Endothelial cell of umbilical vein (primary cell): ENCODE measurements at regions not wholly inside any gene's neighbourhood (a gene's known extent, or its start where the extent isn't known, plus 50 kb on each side); places are given as distances from the start of the nearest gene placed in this dataset.

Experiments used
- BruUV-seq: library from RNA; stranded (reverse); fragments of 400-500 nt; replicated peaks from 2 replicates; lab custom pipeline; 2021; lab: Mats Ljungman, UMichigan
- CTCF ChIA-PET: fragments of 300-600, 350-600 bp; sonication (Branson Sonifier 250); formaldehyde crosslinking; loops from one replicate; lab custom pipeline; 2021; ENCODE audit warnings: antibody characterized with exemption, inconsistent platforms; lab: Charles Lee
- POLR2A ChIA-PET: fragments of 300-600, 350-600 bp; sonication (Branson Sonifier 250); formaldehyde crosslinking; loops from one replicate; lab custom pipeline; 2021; ENCODE audit warnings: antibody characterized with exemption, inconsistent platforms; lab: Charles Lee
- DNase-seq: peaks from one replicate; pipeline ENCODE4 v3.0.0-alpha.2; 2011; ENCODE audit warnings: low read depth, low spot score
- FAIRE-seq: peaks from 2 replicates; lab custom pipeline; 2011; peaks lifted over from hg19 to GRCh38; lab: Jason Lieb, UNC
- H2AFZ ChIP-seq: 2 replicates; pipeline ENCODE4 v1.6.0; 2012; ENCODE audit warnings: low read depth, low read length, control low read depth, inconsistent platforms
- H3K27ac ChIP-seq: 2 replicates; pipeline ENCODE4 v1.5.1; 2011; ENCODE audit warnings: low read depth, mild to moderate bottlenecking, control low read depth, low read length, moderate library complexity; ENCODE audit not compliant: insufficient read depth
- H3K27me3 ChIP-seq, 2 experiments: 2 replicates each; pipeline versions ENCODE4 v1.6.0 to v1.6.1; 2011; ENCODE audit warnings: low read length in 2 of 2, mixed read lengths in 1 of 2; ENCODE audit not compliant: control insufficient read depth in 2 of 2, insufficient read depth in 2 of 2
- H3K36me3 ChIP-seq, 2 experiments: 2 replicates in 1 of 2; 3 replicates in 1 of 2; pipeline ENCODE4 v1.5.1; 2011; ENCODE audit warnings: low read length in 2 of 2, mild to moderate bottlenecking in 1 of 2, moderate library complexity in 1 of 2; ENCODE audit not compliant: control insufficient read depth in 2 of 2, insufficient read depth in 2 of 2; ENCODE audit errors: extremely low read depth in 1 of 2
- H3K4me1 ChIP-seq: 3 replicates; pipeline ENCODE4 v1.5.1; 2011; ENCODE audit warnings: mild to moderate bottlenecking, low read length; ENCODE audit not compliant: control insufficient read depth, insufficient read depth; ENCODE audit errors: extremely low read depth
- H3K4me2 ChIP-seq: 2 replicates; pipeline ENCODE4 v1.6.1; 2011; ENCODE audit warnings: low read length, control low read depth, mixed read lengths; ENCODE audit not compliant: insufficient read depth
- H3K4me3 ChIP-seq, 3 experiments: fragments of 200-600 bp in 1 of 3; sonication (generic), shearing (Covaris generic) in 1 of 3; replicated peaks in 1 of 3; 2 replicates each; pipeline ENCODE4 v1.5.1; 2011 to 2016; ENCODE audit warnings: control low read depth in 3 of 3, low read length in 3 of 3, mild to moderate bottlenecking in 2 of 3, inconsistent platforms in 1 of 3, low read depth in 1 of 3, moderate library complexity in 1 of 3; ENCODE audit not compliant: insufficient read depth in 1 of 3
- H3K79me2 ChIP-seq: 2 replicates; pipeline ENCODE4 v1.6.0; 2012; ENCODE audit warnings: low read length, inconsistent platforms; ENCODE audit not compliant: control insufficient read depth, insufficient read depth
- H3K9ac ChIP-seq: replicated peaks from 2 replicates; pipeline ENCODE3; 2011; ENCODE audit warnings: low read length, control low read depth; ENCODE audit not compliant: insufficient read depth; ENCODE audit errors: extremely low read depth
- H3K9me1 ChIP-seq: replicated peaks from 3 replicates; pipeline ENCODE4 v1.6.0; 2011; ENCODE audit warnings: mild to moderate bottlenecking, low read length; ENCODE audit not compliant: control insufficient read depth, insufficient read depth; ENCODE audit errors: extremely low read depth
- H3K9me3 ChIP-seq: replicated peaks from 2 replicates; pipeline ENCODE4 v1.5.1; 2012; ENCODE audit warnings: low read length, inconsistent platforms; ENCODE audit not compliant: control insufficient read depth, insufficient read depth
- H4K20me1 ChIP-seq: replicated peaks from 2 replicates; pipeline ENCODE3; 2011; ENCODE audit warnings: mild to moderate bottlenecking, low read length; ENCODE audit not compliant: control insufficient read depth, insufficient read depth; ENCODE audit errors: extremely low read depth
- FOS ChIP-seq: IDR thresholded peaks from 2 replicates; pipeline ENCODE4 v1.6.1; 2011; ENCODE audit warnings: mild to moderate bottlenecking, low read length, moderate library complexity, borderline replicate concordance; ENCODE audit not compliant: insufficient read depth
- GATA2 ChIP-seq: IDR thresholded peaks from 2 replicates; pipeline ENCODE4 v1.7.0; 2011; ENCODE audit warnings: low read depth, mild to moderate bottlenecking, moderate library complexity, mixed read lengths, low read length; ENCODE audit not compliant: insufficient read length, insufficient read depth
- JUN ChIP-seq: IDR thresholded peaks from 2 replicates; pipeline ENCODE4 v1.6.1; 2011; ENCODE audit warnings: borderline replicate concordance, low read depth; ENCODE audit not compliant: insufficient read length, insufficient read depth
- POLR2AphosphoS5 ChIP-seq: IDR thresholded peaks from 2 replicates; pipeline ENCODE4 v1.6.1; 2012; ENCODE audit warnings: low read depth, mild to moderate bottlenecking, control low read depth, low read length, moderate library complexity; ENCODE audit not compliant: insufficient read depth
- dilution Hi-C: fragments of 300-500 bp; cut with MboI; formaldehyde crosslinking; loops from one replicate; pipeline ENCODE4 v1.15.0; 2019; ENCODE audit warnings: low sequenced_read_pairs; ENCODE audit not compliant: extremely low pct_ligation_motif_present
- intact Hi-C: fragments of 100-400 bp; cut with micrococcal nuclease; formaldehyde crosslinking; loops from one replicate; pipeline ENCODE4 v1.10.0; 2022
- TF ChIP-seq, protein P1 (sequence below), 2 donors: IDR thresholded peaks; 1 replicate in 1 of 2; 2 replicates in 1 of 2; pipeline ENCODE4 v1.5.1; 2011; ENCODE audit warnings: low read length in 2 of 2, mild to moderate bottlenecking in 2 of 2, moderate library complexity in 2 of 2, control low read depth in 1 of 2, inconsistent platforms in 1 of 2, low read depth in 1 of 2; ENCODE audit not compliant: insufficient read depth in 1 of 2; ENCODE audit errors: extremely low read depth in 1 of 2
- TF ChIP-seq, protein P2 (sequence below): IDR thresholded peaks from 2 replicates; pipeline ENCODE4 v1.6.1; 2011; ENCODE audit not compliant: insufficient read depth, insufficient read length

DNA sequence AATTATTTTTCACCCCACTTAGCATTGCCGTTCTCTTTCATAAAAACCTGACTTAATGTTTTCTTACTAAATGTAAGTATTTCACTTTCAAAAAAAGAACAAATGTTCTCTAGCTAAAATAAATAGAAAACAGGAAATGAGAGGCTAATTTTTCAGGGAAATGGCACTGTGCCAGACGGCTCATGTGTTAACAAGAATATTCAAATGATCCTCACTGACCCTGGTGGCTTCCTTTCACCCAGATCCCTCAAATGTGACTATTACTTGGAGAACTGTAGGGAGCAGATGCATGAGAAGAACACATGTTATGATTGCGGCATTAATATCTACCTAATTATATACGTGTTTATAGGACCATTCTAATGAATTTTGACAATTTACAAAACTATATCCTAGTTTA is 827.7 kb downstream of the SOCS6 start:
- intact Hi-C loops, result loop anchor here (1.0 to 10.0 kb wide), 3 partner anchors 68 to 182 kb away; no protein-coding TSS in a partner anchor
- no TSS peak for BruUV-seq
- dilution Hi-C loops, result no loop called here
- Histone ChIP-seq H2AFZ (peak overlapping the region; percentile 59), H4K20me1 (no peaks in the 10 kb centered on the region), H3K9me3 (no peaks in the 10 kb centered on the region), H3K9me1 (no peaks in the 10 kb centered on the region), H3K4me2 (peak overlapping the region; percentile 86), H3K79me2 (no peaks in the 10 kb centered on the region), H3K4me3 (no peak overlapping the region), H3K9ac (no peak overlapping the region), H3K4me1 (peaks cover 25% of the 10 kb centered on the region), H3K27ac (peak overlapping the region; percentile 52), H3K27me3 (no peaks in the 10 kb centered on the region), H3K36me3 (no peaks in the 10 kb centered on the region)
- no peak for FAIRE-seq
- peak; percentile 83 for DNase-seq
- ChIA-PET CTCF (no interaction called here), POLR2A (no interaction called here)
- no peak for TF ChIP-seq JUN
- TF ChIP-seq GATA2, result no peak
- no peak for TF ChIP-seq FOS
- TF ChIP-seq, protein P1, sequence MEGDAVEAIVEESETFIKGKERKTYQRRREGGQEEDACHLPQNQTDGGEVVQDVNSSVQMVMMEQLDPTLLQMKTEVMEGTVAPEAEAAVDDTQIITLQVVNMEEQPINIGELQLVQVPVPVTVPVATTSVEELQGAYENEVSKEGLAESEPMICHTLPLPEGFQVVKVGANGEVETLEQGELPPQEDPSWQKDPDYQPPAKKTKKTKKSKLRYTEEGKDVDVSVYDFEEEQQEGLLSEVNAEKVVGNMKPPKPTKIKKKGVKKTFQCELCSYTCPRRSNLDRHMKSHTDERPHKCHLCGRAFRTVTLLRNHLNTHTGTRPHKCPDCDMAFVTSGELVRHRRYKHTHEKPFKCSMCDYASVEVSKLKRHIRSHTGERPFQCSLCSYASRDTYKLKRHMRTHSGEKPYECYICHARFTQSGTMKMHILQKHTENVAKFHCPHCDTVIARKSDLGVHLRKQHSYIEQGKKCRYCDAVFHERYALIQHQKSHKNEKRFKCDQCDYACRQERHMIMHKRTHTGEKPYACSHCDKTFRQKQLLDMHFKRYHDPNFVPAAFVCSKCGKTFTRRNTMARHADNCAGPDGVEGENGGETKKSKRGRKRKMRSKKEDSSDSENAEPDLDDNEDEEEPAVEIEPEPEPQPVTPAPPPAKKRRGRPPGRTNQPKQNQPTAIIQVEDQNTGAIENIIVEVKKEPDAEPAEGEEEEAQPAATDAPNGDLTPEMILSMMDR (IDR thresholded peaks at IDR 0.05; ENCODE audit: extremely low read depth in 1 of 2, insufficient read depth in 1 of 2, low read depth in 1 of 2, low read length in 2 of 2), result no peak
- TF ChIP-seq, protein P2, sequence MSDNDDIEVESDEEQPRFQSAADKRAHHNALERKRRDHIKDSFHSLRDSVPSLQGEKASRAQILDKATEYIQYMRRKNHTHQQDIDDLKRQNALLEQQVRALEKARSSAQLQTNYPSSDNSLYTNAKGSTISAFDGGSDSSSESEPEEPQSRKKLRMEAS, result no peak
- TF ChIP-seq POLR2AphosphoS5, result no peak
